ENCODE measurements at regions not wholly inside any gene's neighbourhood (a gene's known extent, or its start where the extent isn't known, plus 50 kb on each side); places are given as distances from the start of the nearest gene placed in this dataset.

DNA sequence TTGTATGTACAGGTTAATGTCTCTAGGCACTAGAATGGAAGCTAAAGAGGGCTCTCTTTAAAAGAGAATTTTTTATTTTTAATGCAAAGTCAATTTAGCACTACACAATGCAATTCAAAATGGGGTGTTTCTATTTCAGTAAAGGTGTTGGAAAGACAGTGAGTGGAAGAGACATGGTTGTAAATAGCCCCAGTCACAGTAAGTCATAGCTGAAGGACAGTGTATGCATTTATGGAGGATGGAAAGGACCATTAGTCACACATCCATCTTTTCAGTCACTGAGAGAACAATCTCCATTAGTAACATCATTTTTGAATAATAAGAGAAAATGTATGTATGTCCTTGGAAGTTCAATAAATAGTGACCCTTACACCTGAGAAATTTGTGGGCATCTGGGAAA is 148.0 kb downstream of the PDHA2 start:
- H3K36me3 ChIP-seq (ENCODE audit: insufficient read depth, insufficient read length, low read length) = no peaks in the 10 kb centered on the region
- no peaks in the 10 kb centered on the region for H3K27me3 ChIP-seq (ENCODE audit: insufficient read depth, insufficient read length)
- no peak for TF ChIP-seq ZNF274 (IDR thresholded peaks at IDR 0.05; ENCODE audit: low read depth, low read length)
- TF ChIP-seq YY1 (IDR thresholded peaks at IDR 0.05; ENCODE audit: insufficient read depth, insufficient read length) = no peak
- TF ChIP-seq SUZ12 (IDR thresholded peaks at IDR 0.05; ENCODE audit: extremely low read depth, insufficient read depth, insufficient read length) = no peak
- H3K4me3 ChIP-seq (ENCODE audit: insufficient read length, low read depth) = no peak overlapping the region
- no peaks in the 10 kb centered on the region; the same call in 1 of the 2 replicates for H3K9me3 ChIP-seq (ENCODE audit: insufficient read depth, low read length)
- DNase-seq (ENCODE audit: low read depth, low spot score) = no peak
- H3K9ac ChIP-seq (ENCODE audit: insufficient read length, low read depth) = no peak overlapping the region
- H3K4me1 ChIP-seq (ENCODE audit: insufficient read depth, insufficient read length) = no peaks in the 10 kb centered on the region

- DNase-seq (ENCODE audit: low read depth, low spot score) = no peak
- H3K9ac ChIP-seq (ENCODE audit: insufficient read length, low read depth) = no peak overlapping the region
Observed at GRCh38 chr4:95998311-95998710, 158.4 kb downstream of the PDHA2 start.

GRCh38 chr4:96003951-96004740 is 164.3 kb downstream of the PDHA2 start:
- TF ChIP-seq SUZ12 (IDR thresholded peaks at IDR 0.05; ENCODE audit: extremely low read depth, insufficient read depth, insufficient read length) (no peak), YY1 (IDR thresholded peaks at IDR 0.05; ENCODE audit: insufficient read depth, insufficient read length) (no peak), ZNF274 (IDR thresholded peaks at IDR 0.05; ENCODE audit: low read depth, low read length) (no peak)
- Histone ChIP-seq H3K9me3 (ENCODE audit: insufficient read depth, low read length) (no peaks in the 10 kb centered on the region), H3K27me3 (ENCODE audit: insufficient read depth, insufficient read length) (no peaks in the 10 kb centered on the region), H3K36me3 (ENCODE audit: insufficient read depth, insufficient read length, low read length) (no peaks in the 10 kb centered on the region), H3K4me1 (ENCODE audit: insufficient read depth, insufficient read length) (no peaks in the 10 kb centered on the region), H3K9ac (ENCODE audit: insufficient read length, low read depth) (no peak overlapping the region), H3K4me3 (ENCODE audit: insufficient read length, low read depth) (no peak overlapping the region)
- DNase-seq (ENCODE audit: low read depth, low spot score) = no peak

More at GRCh38 chr4:95998311-95998710, 158.4 kb downstream of the PDHA2 start:
- Histone ChIP-seq H3K36me3 (ENCODE audit: insufficient read depth, insufficient read length, low read length) (no peaks in the 10 kb centered on the region), H3K27me3 (ENCODE audit: insufficient read depth, insufficient read length) (no peaks in the 10 kb centered on the region), H3K9me3 (ENCODE audit: insufficient read depth, low read length) (no peaks in the 10 kb centered on the region), H3K4me3 (ENCODE audit: insufficient read length, low read depth) (no peak overlapping the region), H3K4me1 (ENCODE audit: insufficient read depth, insufficient read length) (no peaks in the 10 kb centered on the region)
- TF ChIP-seq ZNF274 (IDR thresholded peaks at IDR 0.05; ENCODE audit: low read depth, low read length) (no peak), SUZ12 (IDR thresholded peaks at IDR 0.05; ENCODE audit: extremely low read depth, insufficient read depth, insufficient read length) (no peak), YY1 (IDR thresholded peaks at IDR 0.05; ENCODE audit: insufficient read depth, insufficient read length) (no peak)

GRCh38 chr4:96009427-96010119 is 169.7 kb downstream of the PDHA2 start:
- Histone ChIP-seq H3K36me3 (ENCODE audit: insufficient read depth, insufficient read length, low read length) (no peaks in the 10 kb centered on the region), H3K4me1 (ENCODE audit: insufficient read depth, insufficient read length) (no peaks in the 10 kb centered on the region), H3K9ac (ENCODE audit: insufficient read length, low read depth) (no peak overlapping the region), H3K27me3 (ENCODE audit: insufficient read depth, insufficient read length) (no peaks in the 10 kb centered on the region), H3K4me3 (ENCODE audit: insufficient read length, low read depth) (no peak overlapping the region), H3K9me3 (ENCODE audit: insufficient read depth, low read length) (no peaks in the 10 kb centered on the region)
- no peak for TF ChIP-seq YY1 (IDR thresholded peaks at IDR 0.05; ENCODE audit: insufficient read depth, insufficient read length)
- no peak for TF ChIP-seq ZNF274 (IDR thresholded peaks at IDR 0.05; ENCODE audit: low read depth, low read length)
- TF ChIP-seq SUZ12 (IDR thresholded peaks at IDR 0.05; ENCODE audit: extremely low read depth, insufficient read depth, insufficient read length) = no peak
- DNase-seq (ENCODE audit: low read depth, low spot score) = no peak

DNA sequence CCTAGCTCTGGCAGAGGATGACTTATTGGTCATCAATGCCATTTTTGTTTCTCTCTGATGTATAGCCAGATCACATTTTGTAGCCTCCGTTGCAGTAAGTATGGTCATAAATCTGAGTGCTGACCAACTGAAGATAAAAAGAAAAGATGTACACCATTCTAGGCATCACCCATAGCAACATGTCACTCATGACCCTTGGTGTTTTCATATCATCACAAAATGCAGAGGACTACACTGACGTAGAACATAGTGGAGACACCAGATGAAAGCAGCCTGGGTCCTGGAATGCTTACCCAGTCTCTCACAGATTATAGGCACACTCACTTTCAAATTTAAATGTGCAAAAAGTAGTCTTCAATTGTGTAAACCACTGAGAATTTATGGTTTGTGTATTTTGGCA is 172.8 kb downstream of the PDHA2 start:
- no peak for DNase-seq (ENCODE audit: low read depth, low spot score)
- TF ChIP-seq SUZ12 (IDR thresholded peaks at IDR 0.05; ENCODE audit: extremely low read depth, insufficient read depth, insufficient read length) (no peak), YY1 (IDR thresholded peaks at IDR 0.05; ENCODE audit: insufficient read depth, insufficient read length) (no peak), ZNF274 (IDR thresholded peaks at IDR 0.05; ENCODE audit: low read depth, low read length) (no peak)
- H3K9ac ChIP-seq (ENCODE audit: insufficient read length, low read depth) = no peak overlapping the region

DNA sequence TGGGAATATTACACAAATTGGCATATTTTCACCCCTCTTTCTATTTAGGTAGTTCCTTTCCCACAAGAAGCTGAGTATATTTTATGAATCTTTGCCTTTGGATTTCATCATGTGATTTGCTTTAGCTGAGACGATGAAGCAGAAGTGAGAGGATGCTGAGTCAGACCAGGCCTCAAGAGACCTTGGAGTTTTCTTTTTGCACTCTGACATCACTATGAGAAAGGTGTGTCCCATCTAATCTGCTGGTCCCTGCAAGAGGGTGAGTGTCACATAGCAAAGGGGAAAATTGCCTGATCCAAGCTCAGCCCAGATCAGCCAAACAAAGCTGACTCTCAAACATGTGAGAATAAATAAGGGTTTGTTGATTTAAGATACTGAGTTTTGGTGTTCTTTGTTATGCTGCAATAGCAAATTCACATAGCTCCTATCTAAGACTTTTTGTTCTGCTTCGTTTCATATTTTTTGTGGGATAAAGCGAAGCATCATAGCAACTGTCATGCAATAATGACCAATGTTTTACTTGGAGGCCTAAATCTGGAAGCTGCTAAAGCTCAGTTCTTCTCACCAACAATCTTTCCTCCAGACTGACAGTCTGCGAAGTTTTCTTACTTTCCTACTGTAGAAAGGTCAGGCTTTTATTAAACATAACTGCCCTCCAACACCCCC is 176.9 kb downstream of the PDHA2 start:
- Histone ChIP-seq H3K9me3 (ENCODE audit: insufficient read depth, low read length) (no peaks in the 10 kb centered on the region), H3K4me1 (ENCODE audit: insufficient read depth, insufficient read length) (no peaks in the 10 kb centered on the region), H3K36me3 (ENCODE audit: insufficient read depth, insufficient read length, low read length) (no peaks in the 10 kb centered on the region), H3K4me3 (ENCODE audit: insufficient read length, low read depth) (no peak overlapping the region), H3K27me3 (ENCODE audit: insufficient read depth, insufficient read length) (no peaks in the 10 kb centered on the region), H3K9ac (ENCODE audit: insufficient read length, low read depth) (no peak overlapping the region)
- DNase-seq (ENCODE audit: low read depth, low spot score) = no peak
- TF ChIP-seq YY1 (IDR thresholded peaks at IDR 0.05; ENCODE audit: insufficient read depth, insufficient read length) (no peak), ZNF274 (IDR thresholded peaks at IDR 0.05; ENCODE audit: low read depth, low read length) (no peak), SUZ12 (IDR thresholded peaks at IDR 0.05; ENCODE audit: extremely low read depth, insufficient read depth, insufficient read length) (no peak)

More for the DNA sequence above, 172.8 kb downstream of the PDHA2 start:
- no peak overlapping the region for H3K4me3 ChIP-seq (ENCODE audit: insufficient read length, low read depth)
- H3K9me3 ChIP-seq (ENCODE audit: insufficient read depth, low read length) = no peaks in the 10 kb centered on the region
- no peaks in the 10 kb centered on the region for H3K4me1 ChIP-seq (ENCODE audit: insufficient read depth, insufficient read length)
- no peaks in the 10 kb centered on the region for H3K36me3 ChIP-seq (ENCODE audit: insufficient read depth, insufficient read length, low read length)
- H3K27me3 ChIP-seq (ENCODE audit: insufficient read depth, insufficient read length) = no peaks in the 10 kb centered on the region

DNA sequence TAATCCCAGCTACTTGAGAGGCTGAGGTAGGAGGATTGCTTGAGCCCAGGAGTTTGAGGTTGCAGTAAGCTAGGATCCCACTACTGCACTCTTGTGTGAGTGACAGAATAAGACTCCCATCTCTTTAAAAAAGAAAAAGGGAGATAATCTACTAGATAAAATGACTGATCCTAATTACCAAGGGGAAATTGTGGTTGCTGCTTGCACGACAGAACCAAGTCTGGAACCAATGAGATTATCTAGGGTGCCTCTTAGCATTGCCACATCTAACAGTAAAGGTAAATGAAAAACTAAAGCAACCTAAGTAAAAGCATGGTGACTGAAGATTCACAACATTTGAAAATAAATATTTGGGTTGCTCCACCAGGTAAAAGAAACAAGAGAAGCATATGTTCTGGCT is 185.1 kb downstream of the PDHA2 start:
- Histone ChIP-seq H3K9me3 (ENCODE audit: insufficient read depth, low read length) (no peaks in the 10 kb centered on the region), H3K4me1 (ENCODE audit: insufficient read depth, insufficient read length) (no peaks in the 10 kb centered on the region), H3K27me3 (ENCODE audit: insufficient read depth, insufficient read length) (no peaks in the 10 kb centered on the region), H3K9ac (ENCODE audit: insufficient read length, low read depth) (no peak overlapping the region), H3K36me3 (ENCODE audit: insufficient read depth, insufficient read length, low read length) (no peaks in the 10 kb centered on the region), H3K4me3 (ENCODE audit: insufficient read length, low read depth) (no peak overlapping the region)
- DNase-seq (ENCODE audit: low read depth, low spot score) = no peak
- TF ChIP-seq SUZ12 (IDR thresholded peaks at IDR 0.05; ENCODE audit: extremely low read depth, insufficient read depth, insufficient read length) (no peak), ZNF274 (IDR thresholded peaks at IDR 0.05; ENCODE audit: low read depth, low read length) (no peak)
